GM23338 (cell line): ENCODE measurements at regions not wholly inside any gene's neighbourhood (a gene's known extent, or its start where the extent isn't known, plus 50 kb on each side); places are given as distances from the start of the nearest gene placed in this dataset.

ENCODE experiments used
- ATAC-seq: fragments of 200-7000 bp; cut with Tn5 transposase; 3 replicates; pipeline ENCODE4 v1.9.1; 2020
- DNase-seq: peaks from one replicate; pipeline ENCODE4 v3.0.0-alpha.2; 2015; ENCODE audit warnings: low spot score
- H2AFZ ChIP-seq: fragments of 200-600 bp; sonication (generic); 2 replicates; pipeline ENCODE4 v1.8.0; 2016; ENCODE audit warnings: antibody characterized with exemption, mild to moderate bottlenecking, moderate library complexity
- H3F3A ChIP-seq: fragments of 200-600 bp; sonication (generic); replicated peaks from 2 replicates; pipeline ENCODE4 v1.8.0; 2017; ENCODE audit warnings: antibody characterized with exemption, mixed run types, low read depth
- H3K27ac ChIP-seq: fragments of 200-600 bp; sonication (generic); 2 replicates; pipeline ENCODE4 v1.6.1; 2016; ENCODE audit warnings: low read depth
- H3K27me3 ChIP-seq: fragments of 200-600 bp; sonication (generic); 2 replicates; pipeline ENCODE4 v1.8.0; 2016; ENCODE audit warnings: mild to moderate bottlenecking, mixed run types, moderate library complexity; ENCODE audit not compliant: insufficient read depth
- H3K36me3 ChIP-seq: fragments of 200-600 bp; sonication (generic); 2 replicates; pipeline ENCODE4 v1.8.0; 2016; ENCODE audit warnings: mild to moderate bottlenecking; ENCODE audit not compliant: insufficient read depth
- H3K4me1 ChIP-seq: fragments of 200-600 bp; sonication (generic); 2 replicates; pipeline ENCODE4 v1.8.0; 2016; ENCODE audit warnings: mild to moderate bottlenecking, moderate library complexity; ENCODE audit not compliant: insufficient read depth
- H3K4me2 ChIP-seq: fragments of 200-600 bp; sonication (generic); 2 replicates; pipeline ENCODE4 v1.7.1; 2017; ENCODE audit warnings: mixed run types
- H3K4me3 ChIP-seq: fragments of 200-600 bp; sonication (generic); 2 replicates; pipeline ENCODE4 v1.6.1; 2016; ENCODE audit warnings: mixed run types
- H3K79me2 ChIP-seq: fragments of 200-600 bp; sonication (generic); replicated peaks from 2 replicates; pipeline ENCODE4 v1.8.0; 2017; ENCODE audit warnings: mild to moderate bottlenecking; ENCODE audit not compliant: insufficient read depth
- H3K9me2 ChIP-seq: fragments of 200-600 bp; sonication (generic); 2 replicates; pipeline ENCODE4 v1.8.0; 2017; ENCODE audit not compliant: insufficient read depth
- H4K20me1 ChIP-seq: fragments of 200-600 bp; sonication (generic); replicated peaks from 2 replicates; pipeline ENCODE4 v1.8.0; 2017; ENCODE audit warnings: mild to moderate bottlenecking; ENCODE audit not compliant: insufficient read depth
- H3K27ac Mint-ChIP-seq: 2 replicates; pipeline ENCODE4 v1.8.0; 2020; ENCODE audit warnings: inconsistent platforms, mild to moderate bottlenecking, moderate library complexity, mixed read lengths
- H3K27me3 Mint-ChIP-seq: 3 replicates; pipeline ENCODE4 v1.8.0; 2022; ENCODE audit warnings: low read depth, mild to moderate bottlenecking, moderate library complexity, mixed read lengths, inconsistent platforms; ENCODE audit not compliant: insufficient read depth, poor library complexity
- H3K36me3 Mint-ChIP-seq: 3 replicates; pipeline ENCODE4 v1.8.0; 2021; ENCODE audit warnings: low read depth, mild to moderate bottlenecking, inconsistent platforms, moderate library complexity, mixed read lengths
- H3K4me1 Mint-ChIP-seq: 3 replicates; pipeline ENCODE4 v1.8.0; 2020; ENCODE audit warnings: mild to moderate bottlenecking, inconsistent platforms, mixed read lengths
- H3K4me3 Mint-ChIP-seq: 3 replicates; pipeline ENCODE4 v1.8.0; 2021; ENCODE audit warnings: moderate library complexity, mild to moderate bottlenecking, inconsistent platforms, mixed read lengths
- H3K9me3 Mint-ChIP-seq: 3 replicates; pipeline ENCODE4 v1.8.0; 2020; ENCODE audit warnings: moderate library complexity, mild to moderate bottlenecking, inconsistent platforms, mixed read lengths
- CREB1 ChIP-seq: fragments of 250-450 bp; sonication (Bioruptor Pico); IDR thresholded peaks from 2 replicates; pipeline ENCODE4 v1.5.0; 2020; ENCODE audit warnings: low read depth, mild to moderate bottlenecking, moderate library complexity
- CTCF ChIP-seq, 2 experiments: fragments of 200-600 bp in 1 of 2; sonication (generic) in 1 of 2; conservative IDR thresholded peaks; 2 replicates each; pipeline versions ENCODE4 v1.5.1 to v1.6.1; 2016 to 2017; ENCODE audit warnings: antibody characterized with exemption in 2 of 2, low read depth in 2 of 2, mild to moderate bottlenecking in 2 of 2, moderate library complexity in 1 of 2
- EZH2 ChIP-seq: fragments of 200-600 bp; sonication (generic); IDR thresholded peaks from one replicate; pipeline ENCODE4 v1.8.0; 2017; ENCODE audit warnings: antibody characterized with exemption, mild to moderate bottlenecking, low read depth; ENCODE audit not compliant: unreplicated experiment
- EZH2phosphoT487 ChIP-seq: fragments of 200-600 bp; sonication (generic); IDR thresholded peaks from one replicate; pipeline ENCODE4 v1.8.1; 2018; ENCODE audit warnings: antibody characterized with exemption; ENCODE audit not compliant: unreplicated experiment
- ZNF114 ChIP-seq: fragments of 250-450 bp; sonication (Bioruptor Pico); IDR thresholded peaks from 2 replicates; pipeline ENCODE4 v1.5.0; 2020; ENCODE audit warnings: mild to moderate bottlenecking, moderate library complexity
- ZNF462 ChIP-seq: fragments of 250-450 bp; sonication (Bioruptor Pico); IDR thresholded peaks from 2 replicates; pipeline ENCODE4 v1.5.0; 2020; ENCODE audit warnings: mild to moderate bottlenecking, moderate library complexity

- no peaks in the 10 kb centered on the region for H3K4me1 Mint-ChIP-seq
- H3K27me3 Mint-ChIP-seq: no peaks in the 10 kb centered on the region
- TF ChIP-seq EZH2phosphoT487: no peak
- TF ChIP-seq EZH2: no peak
- no peak for TF ChIP-seq CTCF (conservative IDR thresholded peaks at IDR 0.05; ENCODE audit: low read depth in 2 of 2)
- no peak for TF ChIP-seq ZNF114
- TF ChIP-seq CREB1 (CRISPR knock-in tag): no peak
- no peak for TF ChIP-seq ZNF462 (CRISPR knock-in tag)
- no peak overlapping the region for H3K27ac Mint-ChIP-seq
- no peak overlapping the region for H3K27ac ChIP-seq
- no peaks in the 10 kb centered on the region for H3K27me3 ChIP-seq
- no peak overlapping the region for H2AFZ ChIP-seq
- no peaks in the 10 kb centered on the region for H3K79me2 ChIP-seq
- H3K9me2 ChIP-seq: no peaks in the 10 kb centered on the region
- no peak for ATAC-seq
- H4K20me1 ChIP-seq: no peaks in the 10 kb centered on the region
- H3K4me3 Mint-ChIP-seq: no peak overlapping the region
- no peaks in the 10 kb centered on the region for H3K9me3 Mint-ChIP-seq
- no peak overlapping the region for H3K4me3 ChIP-seq
- no peaks in the 10 kb centered on the region for H3K36me3 ChIP-seq
- no peak overlapping the region for H3K4me2 ChIP-seq
- H3K4me1 ChIP-seq: no peaks in the 10 kb centered on the region
- H3F3A ChIP-seq: no peaks in the 10 kb centered on the region
- DNase-seq: no peak
- no peaks in the 10 kb centered on the region for H3K36me3 Mint-ChIP-seq
Observed at GRCh38 chr12:114949058-114949820, 265.3 kb upstream of the TBX3 start.
